ENCODE measurements at regions not wholly inside any gene's neighbourhood (a gene's known extent, or its start where the extent isn't known, plus 50 kb on each side); places are given as distances from the start of the nearest gene placed in this dataset.

DNA sequence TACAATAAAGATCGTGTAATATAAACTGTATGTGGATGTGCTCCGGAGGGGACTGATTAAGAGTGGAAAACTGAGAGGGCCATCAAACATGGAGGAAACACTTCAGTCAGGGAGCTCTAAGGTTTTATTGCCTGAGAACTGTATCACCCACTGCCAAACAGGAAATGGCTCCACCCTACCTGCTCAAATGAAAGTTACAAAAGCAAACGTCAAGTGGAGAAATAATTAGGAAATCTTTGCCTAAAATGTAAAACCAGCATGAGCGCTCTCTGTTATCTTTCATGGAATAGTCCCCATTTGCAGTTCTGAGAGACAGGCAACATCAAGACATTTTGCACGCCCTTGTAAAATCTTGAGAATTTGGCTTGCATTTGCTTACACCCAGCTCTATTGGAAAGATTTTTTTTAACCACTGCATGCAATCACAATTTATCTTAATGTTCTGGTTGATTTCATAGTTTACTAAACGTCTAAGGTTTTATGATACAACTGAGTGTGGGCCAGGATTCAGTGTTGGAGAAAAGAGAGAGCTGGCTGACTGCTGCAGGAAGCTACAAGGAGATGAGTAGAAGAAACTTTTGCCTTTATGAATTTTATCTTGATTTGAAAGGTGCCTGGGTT lies 344.0 kb upstream of the PRICKLE1 start:
- DNase-seq: no peak
- no peaks in the 10 kb centered on the region for H3K4me1 ChIP-seq (ENCODE audit: insufficient read depth, low read length)
- no peak overlapping the region for H3K4me3 ChIP-seq (ENCODE audit: low read length)
- H3K36me3 Mint-ChIP-seq: no peaks in the 10 kb centered on the region
- H3K9me3 ChIP-seq (ENCODE audit: low read length): no peaks in the 10 kb centered on the region
- peaks cover 0 to 8% (median 2%) of the 10 kb centered on the region in 5 donors for H3K9me3 Mint-ChIP-seq
- no peaks in the 10 kb centered on the region for H3K36me3 ChIP-seq (ENCODE audit: insufficient read depth, low read length)
- no peak overlapping the region for H3K27ac Mint-ChIP-seq
- H3K27me3 Mint-ChIP-seq: no peaks in the 10 kb centered on the region
- no peak overlapping the region for H3K4me3 Mint-ChIP-seq
- H3K27me3 ChIP-seq (ENCODE audit: insufficient read depth, low read length, poor library complexity, severe bottlenecking): no peaks in the 10 kb centered on the region
- no peak overlapping the region for H3K27ac ChIP-seq (ENCODE audit: low read depth, low read length)
- no peaks in the 10 kb centered on the region for H3K4me1 Mint-ChIP-seq
- CTCF ChIA-PET: no interaction called here
- POLR2A ChIA-PET: no interaction called here

DNA sequence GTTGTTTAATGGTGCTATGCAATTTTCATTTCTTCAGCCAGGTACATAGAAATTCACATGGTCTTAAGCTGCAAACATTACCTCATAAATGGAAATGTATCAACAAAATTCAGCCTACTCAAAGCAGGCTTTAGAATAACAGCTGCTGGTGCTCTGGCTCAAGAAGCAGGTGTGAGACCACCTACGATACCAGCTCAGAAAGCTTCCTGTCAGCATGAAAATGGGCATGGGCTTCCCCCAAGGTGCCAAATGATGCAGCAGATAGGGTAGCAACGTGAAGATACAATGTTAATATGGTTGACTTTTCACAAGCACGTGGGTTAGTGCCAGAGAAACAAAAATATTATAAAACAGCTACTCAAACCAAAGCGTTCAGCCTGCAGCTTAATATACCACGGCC lies 343.4 kb upstream of the PRICKLE1 start:
- H3K4me3 Mint-ChIP-seq: no peak overlapping the region
- no peaks in the 10 kb centered on the region for H3K4me1 Mint-ChIP-seq
- no peaks in the 10 kb centered on the region for H3K4me1 ChIP-seq (ENCODE audit: insufficient read depth, low read length)
- no peaks in the 10 kb centered on the region for H3K27me3 Mint-ChIP-seq
- no peaks in the 10 kb centered on the region for H3K9me3 ChIP-seq (ENCODE audit: low read length)
- H3K27me3 ChIP-seq (ENCODE audit: insufficient read depth, low read length, poor library complexity, severe bottlenecking): no peaks in the 10 kb centered on the region
- H3K9me3 Mint-ChIP-seq: peaks cover 0 to 8% (median 2%) of the 10 kb centered on the region in 5 donors
- no peaks in the 10 kb centered on the region for H3K36me3 ChIP-seq (ENCODE audit: insufficient read depth, low read length)
- H3K36me3 Mint-ChIP-seq: no peaks in the 10 kb centered on the region
- no peak overlapping the region for H3K4me3 ChIP-seq (ENCODE audit: low read length)
- ChIA-PET CTCF (no interaction called here), POLR2A (no interaction called here)
- DNase-seq: no peak
- H3K27ac ChIP-seq (ENCODE audit: low read depth, low read length): no peak overlapping the region
- no peak overlapping the region for H3K27ac Mint-ChIP-seq

DNA sequence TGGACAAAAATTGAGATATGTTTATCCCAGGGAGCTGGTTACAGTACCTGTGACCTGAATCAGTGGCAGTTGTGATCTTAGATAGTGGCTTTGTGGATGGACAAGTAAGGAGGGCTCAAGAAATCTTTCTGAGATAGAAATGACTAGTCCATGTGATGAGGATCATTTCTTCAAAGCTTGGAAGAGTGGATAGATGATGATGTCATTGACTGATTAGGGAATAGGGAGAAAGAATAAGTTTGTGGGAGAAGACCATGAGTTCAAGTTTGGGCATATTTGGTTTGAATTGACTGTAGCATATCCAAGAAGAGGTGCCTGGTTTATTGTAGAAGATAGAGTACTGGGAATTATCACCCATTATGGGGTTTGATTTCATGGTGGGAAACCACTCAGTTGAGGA lies 336.7 kb upstream of the PRICKLE1 start:
- ChIA-PET POLR2A (no interaction called here), CTCF (no interaction called here)
- Mint-ChIP-seq H3K4me3 (no peak overlapping the region), H3K36me3 (no peaks in the 10 kb centered on the region), H3K4me1 (no peaks in the 10 kb centered on the region), H3K9me3 (peaks cover 0 to 4% (median 2%) of the 10 kb centered on the region in 5 donors), H3K27ac (no peak overlapping the region), H3K27me3 (no peaks in the 10 kb centered on the region)
- no peak overlapping the region for H3K27ac ChIP-seq (ENCODE audit: low read depth, low read length)
- H3K4me1 ChIP-seq (ENCODE audit: insufficient read depth, low read length): no peaks in the 10 kb centered on the region
- H3K4me3 ChIP-seq (ENCODE audit: low read length): no peak overlapping the region
- no peaks in the 10 kb centered on the region for H3K27me3 ChIP-seq (ENCODE audit: insufficient read depth, low read length, poor library complexity, severe bottlenecking)
- H3K36me3 ChIP-seq (ENCODE audit: insufficient read depth, low read length): no peaks in the 10 kb centered on the region
- no peak for DNase-seq
- H3K9me3 ChIP-seq (ENCODE audit: low read length): no peaks in the 10 kb centered on the region

DNA sequence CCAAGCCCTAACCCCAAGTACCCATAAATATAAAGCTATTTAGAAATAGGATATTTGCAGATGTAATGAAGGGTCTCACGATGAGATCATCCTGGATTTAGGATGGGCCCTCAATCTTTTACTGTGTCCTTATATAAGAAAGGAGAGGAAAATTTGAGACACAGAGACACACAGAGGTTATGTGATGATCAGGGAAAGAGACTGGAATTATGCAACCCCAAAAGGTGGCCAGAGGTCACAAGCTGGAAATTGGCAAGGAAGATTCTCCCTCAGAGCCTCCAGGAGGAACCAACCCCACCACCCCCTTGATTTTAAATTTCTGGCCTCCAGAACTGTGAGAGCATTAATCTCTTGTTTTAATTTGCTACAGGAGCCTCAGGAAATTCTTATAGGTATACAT lies 334.9 kb upstream of the PRICKLE1 start:
- Histone ChIP-seq H3K27me3 (ENCODE audit: insufficient read depth, low read length, poor library complexity, severe bottlenecking) (no peaks in the 10 kb centered on the region), H3K36me3 (ENCODE audit: insufficient read depth, low read length) (no peaks in the 10 kb centered on the region), H3K9me3 (ENCODE audit: low read length) (no peaks in the 10 kb centered on the region), H3K4me3 (ENCODE audit: low read length) (no peak overlapping the region), H3K4me1 (ENCODE audit: insufficient read depth, low read length) (no peaks in the 10 kb centered on the region), H3K27ac (ENCODE audit: low read depth, low read length) (no peak overlapping the region)
- H3K4me1 Mint-ChIP-seq: no peaks in the 10 kb centered on the region
- no peak overlapping the region for H3K27ac Mint-ChIP-seq
- DNase-seq: no peak
- ChIA-PET CTCF (no interaction called here), POLR2A (no interaction called here)
- no peak overlapping the region for H3K4me3 Mint-ChIP-seq
- peaks cover 0 to 4% (median 2%) of the 10 kb centered on the region in 5 donors for H3K9me3 Mint-ChIP-seq
- H3K36me3 Mint-ChIP-seq: no peaks in the 10 kb centered on the region
- H3K27me3 Mint-ChIP-seq: no peaks in the 10 kb centered on the region

DNA sequence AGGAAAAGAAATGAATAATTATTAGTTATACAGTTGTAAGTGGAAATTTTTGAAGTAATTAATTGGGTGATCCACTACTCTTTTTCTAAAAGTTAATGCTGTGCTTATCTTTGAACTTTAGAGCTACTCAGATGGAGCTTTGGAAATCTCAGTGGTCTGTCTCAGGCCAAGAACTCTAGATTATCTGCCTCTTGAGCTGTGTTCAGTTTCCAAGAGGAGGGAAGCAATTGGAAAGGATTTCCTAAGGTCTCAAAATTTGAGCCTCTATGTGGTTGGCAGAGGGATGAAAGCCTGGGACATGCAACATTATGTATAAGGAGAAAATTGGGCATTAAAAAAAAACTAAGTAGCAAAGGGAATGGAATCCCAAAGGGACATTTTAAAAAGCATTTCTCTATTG lies 334.0 kb upstream of the PRICKLE1 start:
- Mint-ChIP-seq H3K4me3 (no peak overlapping the region), H3K27ac (no peak overlapping the region), H3K27me3 (no peaks in the 10 kb centered on the region), H3K4me1 (no peaks in the 10 kb centered on the region), H3K36me3 (no peaks in the 10 kb centered on the region), H3K9me3 (peaks cover 0 to 4% (median 2%) of the 10 kb centered on the region in 5 donors)
- no peak overlapping the region for H3K27ac ChIP-seq (ENCODE audit: low read depth, low read length)
- H3K36me3 ChIP-seq (ENCODE audit: insufficient read depth, low read length): no peaks in the 10 kb centered on the region
- ChIA-PET POLR2A (no interaction called here), CTCF (no interaction called here)
- H3K4me1 ChIP-seq (ENCODE audit: insufficient read depth, low read length): no peaks in the 10 kb centered on the region
- no peaks in the 10 kb centered on the region for H3K27me3 ChIP-seq (ENCODE audit: insufficient read depth, low read length, poor library complexity, severe bottlenecking)
- no peak for DNase-seq
- H3K9me3 ChIP-seq (ENCODE audit: low read length): no peaks in the 10 kb centered on the region
- no peak overlapping the region for H3K4me3 ChIP-seq (ENCODE audit: low read length)

DNA sequence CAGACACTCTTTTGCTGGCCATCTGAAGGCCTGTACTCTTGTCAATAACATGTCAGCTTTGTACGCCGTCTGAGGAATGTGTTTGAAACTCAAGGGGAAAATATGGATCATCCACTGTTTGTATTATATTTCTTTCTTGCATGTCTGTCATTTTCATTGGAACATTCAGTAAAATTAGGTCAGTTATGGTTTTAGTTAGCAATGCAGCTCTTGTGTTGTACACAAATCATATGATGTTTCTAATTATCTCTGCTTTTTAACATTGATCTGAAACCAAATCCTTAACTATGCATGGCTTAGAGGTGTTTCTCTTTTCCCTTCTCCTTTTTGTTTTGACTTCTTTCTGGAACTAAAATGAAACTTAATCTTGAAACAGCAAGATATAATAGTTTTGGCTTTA lies 333.6 kb upstream of the PRICKLE1 start:
- Histone ChIP-seq H3K4me1 (ENCODE audit: insufficient read depth, low read length) (no peaks in the 10 kb centered on the region), H3K27ac (ENCODE audit: low read depth, low read length) (no peak overlapping the region), H3K27me3 (ENCODE audit: insufficient read depth, low read length, poor library complexity, severe bottlenecking) (no peaks in the 10 kb centered on the region), H3K9me3 (ENCODE audit: low read length) (no peaks in the 10 kb centered on the region), H3K4me3 (ENCODE audit: low read length) (no peak overlapping the region), H3K36me3 (ENCODE audit: insufficient read depth, low read length) (no peaks in the 10 kb centered on the region)
- Mint-ChIP-seq H3K4me1 (no peaks in the 10 kb centered on the region), H3K36me3 (no peaks in the 10 kb centered on the region), H3K4me3 (no peak overlapping the region), H3K27me3 (no peaks in the 10 kb centered on the region), H3K9me3 (peaks cover 0 to 4% (median 2%) of the 10 kb centered on the region in 5 donors), H3K27ac (no peak overlapping the region)
- DNase-seq: no peak
- POLR2A ChIA-PET: no interaction called here
- CTCF ChIA-PET: no interaction called here

DNA sequence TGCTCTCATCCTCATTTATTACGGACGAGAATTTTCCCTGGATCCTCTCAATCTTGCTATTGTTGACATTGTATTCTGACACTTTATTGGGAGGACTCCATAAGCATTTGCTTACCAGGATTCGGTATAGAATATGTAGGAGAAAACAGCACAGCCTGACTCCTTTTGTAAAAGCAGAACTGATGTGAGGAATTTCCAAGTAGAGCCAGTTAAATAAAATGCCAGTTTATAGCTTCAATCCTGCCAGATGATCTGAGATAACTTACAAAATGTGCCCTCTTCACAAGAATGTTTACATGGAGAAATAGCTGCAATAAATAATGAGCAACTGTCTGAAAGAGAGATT lies 332.9 kb upstream of the PRICKLE1 start:
- no peaks in the 10 kb centered on the region for H3K27me3 ChIP-seq (ENCODE audit: insufficient read depth, low read length, poor library complexity, severe bottlenecking)
- DNase-seq: no peak
- H3K4me3 ChIP-seq (ENCODE audit: low read length): no peak overlapping the region
- no peaks in the 10 kb centered on the region for H3K4me1 Mint-ChIP-seq
- ChIA-PET CTCF (no interaction called here), POLR2A (no interaction called here)
- no peaks in the 10 kb centered on the region for H3K9me3 ChIP-seq (ENCODE audit: low read length)
- H3K4me1 ChIP-seq (ENCODE audit: insufficient read depth, low read length): no peaks in the 10 kb centered on the region
- H3K4me3 Mint-ChIP-seq: no peak overlapping the region
- peaks cover 0 to 4% (median 0%) of the 10 kb centered on the region in 5 donors for H3K9me3 Mint-ChIP-seq
- no peak overlapping the region for H3K27ac Mint-ChIP-seq
- H3K36me3 Mint-ChIP-seq: no peaks in the 10 kb centered on the region
- H3K27me3 Mint-ChIP-seq: no peaks in the 10 kb centered on the region
- H3K27ac ChIP-seq (ENCODE audit: low read depth, low read length): no peak overlapping the region
- H3K36me3 ChIP-seq (ENCODE audit: insufficient read depth, low read length): no peaks in the 10 kb centered on the region

DNA sequence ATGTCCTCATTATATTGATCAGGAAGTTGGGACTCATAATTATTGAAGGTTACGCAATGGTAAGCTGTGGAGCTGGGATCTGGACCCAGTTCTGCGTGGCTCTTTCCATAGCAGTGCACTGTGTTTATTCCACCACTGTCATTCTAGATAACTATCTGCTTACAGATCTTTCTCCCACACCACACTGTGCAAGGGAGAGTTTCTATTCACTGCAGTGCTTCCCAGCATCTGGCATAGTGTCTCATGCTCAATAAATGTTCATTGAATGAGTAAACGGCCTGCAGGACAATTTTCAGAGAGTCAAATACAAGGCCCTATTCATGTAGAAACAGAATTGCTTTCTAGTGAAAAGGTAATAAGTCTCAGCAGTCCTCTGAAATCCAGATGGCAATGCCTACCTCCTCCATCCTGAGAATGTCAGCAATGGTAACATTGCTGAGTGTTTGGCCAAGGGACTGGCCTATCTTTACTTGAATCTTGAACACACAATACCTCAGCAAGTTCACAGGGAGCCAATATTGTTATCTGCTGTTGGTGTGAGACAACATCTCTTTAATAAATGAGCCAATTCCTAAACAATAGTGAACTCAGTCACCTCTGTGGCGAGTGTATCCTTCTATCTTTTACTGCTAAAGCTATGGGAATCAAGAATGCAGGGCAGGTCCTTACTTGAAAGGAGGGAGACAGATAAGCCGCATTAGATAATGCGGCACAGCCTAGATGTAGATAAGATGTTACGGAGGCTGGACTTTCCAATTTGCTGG lies 332.4 kb upstream of the PRICKLE1 start:
- POLR2A ChIA-PET: no interaction called here
- no peak overlapping the region for H3K4me3 ChIP-seq (ENCODE audit: low read length)
- H3K27me3 ChIP-seq (ENCODE audit: insufficient read depth, low read length, poor library complexity, severe bottlenecking): no peaks in the 10 kb centered on the region
- Mint-ChIP-seq H3K4me1 (no peaks in the 10 kb centered on the region), H3K9me3 (peaks cover 0 to 2% (median 0%) of the 10 kb centered on the region in 5 donors), H3K36me3 (no peaks in the 10 kb centered on the region), H3K27ac (no peak overlapping the region), H3K4me3 (no peak overlapping the region), H3K27me3 (no peaks in the 10 kb centered on the region)
- no peaks in the 10 kb centered on the region for H3K4me1 ChIP-seq (ENCODE audit: insufficient read depth, low read length)
- CTCF ChIA-PET: no interaction called here
- no peak overlapping the region for H3K27ac ChIP-seq (ENCODE audit: low read depth, low read length)
- no peak for DNase-seq
- H3K36me3 ChIP-seq (ENCODE audit: insufficient read depth, low read length): no peaks in the 10 kb centered on the region
- H3K9me3 ChIP-seq (ENCODE audit: low read length): no peaks in the 10 kb centered on the region
